K562 (cell line): ENCODE measurements at regions not wholly inside any gene's neighbourhood (a gene's known extent, or its start where the extent isn't known, plus 50 kb on each side); places are given as distances from the start of the nearest gene placed in this dataset.

Experiments used
- ATAC-seq: fragments of 200-7000 bp; cut with Tn5 transposase; 3 replicates; pipeline ENCODE4 v1.9.1; 2020; ENCODE audit warnings: moderate library complexity
- BruUV-seq: library from RNA; stranded (reverse); fragments of 400-500 nt; replicated peaks from 2 replicates; lab custom pipeline; 2021; lab: Mats Ljungman, UMichigan
- CTCF ChIA-PET: fragments of 300-600 bp; formaldehyde crosslinking; extraction: SDS; loops from one replicate; lab custom pipeline; 2021; ENCODE audit warnings: low intra/inter-chr PET ratio; lab: Yijun Ruan, JAX
- POLR2A ChIA-PET: fragments of 300-600, 350-650 bp; sonication (Branson Sonifier 250); formaldehyde crosslinking; extraction: SDS; loops from one replicate; lab custom pipeline; 2021; ENCODE audit warnings: antibody characterized with exemption, inconsistent platforms; lab: Yijun Ruan, JAX
- DNase-seq, 4 experiments: peaks; one replicate each; pipeline versions ENCODE4 v3.0.0 to v3.0.0-alpha.2; 2011 to 2018; ENCODE audit warnings: low spot score in 3 of 4, mixed read lengths in 3 of 4; ENCODE audit errors: extremely low read depth in 1 of 4
- FAIRE-seq: peaks from 2 replicates; lab custom pipeline; 2011; peaks lifted over from hg19 to GRCh38; lab: Jason Lieb, UNC
- H2AFZ ChIP-seq: 2 replicates; pipeline ENCODE4 v1.6.0; 2011; ENCODE audit warnings: low read depth, low read length, control low read depth, inconsistent platforms
- H3K27ac ChIP-seq: fragments of 200-600 bp; 3 replicates; pipeline ENCODE4 v1.8.0; 2011; ENCODE audit warnings: low read depth, mild to moderate bottlenecking, control low read depth, inconsistent platforms, low read length, moderate library complexity, mixed read lengths; ENCODE audit errors: extremely low read depth
- H3K27me3 ChIP-seq, 2 experiments: fragments of 300-600 bp in 1 of 2; 2 replicates in 1 of 2; 3 replicates in 1 of 2; pipeline versions ENCODE4 v1.6.0 to v1.8.0; 2011; ENCODE audit warnings: inconsistent platforms in 2 of 2, low read length in 2 of 2, mild to moderate bottlenecking in 1 of 2, mixed read lengths in 1 of 2, moderate library complexity in 1 of 2; ENCODE audit not compliant: control insufficient read depth in 2 of 2, insufficient read depth in 2 of 2
- H3K36me3 ChIP-seq: fragments of 300-600 bp; 3 replicates; pipeline ENCODE4 v1.8.0; 2011; ENCODE audit warnings: mild to moderate bottlenecking, low read length, inconsistent platforms; ENCODE audit not compliant: control insufficient read depth, insufficient read depth
- H3K4me1 ChIP-seq, 2 experiments: fragments of 200-600 bp in 1 of 2; replicated peaks in 1 of 2; 2 replicates in 1 of 2; 3 replicates in 1 of 2; pipeline versions ENCODE4 v1.5.1 to v1.8.0; 2011; ENCODE audit warnings: inconsistent platforms in 2 of 2, low read length in 2 of 2, mild to moderate bottlenecking in 1 of 2, mixed read lengths in 1 of 2, moderate library complexity in 1 of 2; ENCODE audit not compliant: control insufficient read depth in 2 of 2, insufficient read depth in 2 of 2
- H3K4me2 ChIP-seq: 2 replicates; pipeline ENCODE4 v1.6.1; 2011; ENCODE audit warnings: low read length, control low read depth, inconsistent platforms, mixed read lengths; ENCODE audit not compliant: insufficient read depth
- H3K4me3 ChIP-seq: fragments of 200-600 bp; sonication (generic), shearing (Covaris generic); 2 replicates; pipeline ENCODE4 v1.5.1; 2016; ENCODE audit warnings: control low read depth, inconsistent platforms
- H3K79me2 ChIP-seq: fragments of 200-600 bp; 3 replicates; pipeline ENCODE4 v1.8.0; 2011; ENCODE audit warnings: low read length, inconsistent platforms; ENCODE audit not compliant: control insufficient read depth, insufficient read depth
- H3K9ac ChIP-seq, 2 experiments: 2 replicates each; pipeline versions ENCODE4 v1.6.0 to v1.6.1; 2011; ENCODE audit warnings: low read depth in 2 of 2, low read length in 2 of 2, control low read depth in 1 of 2, inconsistent platforms in 1 of 2, mild to moderate bottlenecking in 1 of 2, mixed read lengths in 1 of 2; ENCODE audit not compliant: insufficient read depth in 1 of 2
- H3K9me1 ChIP-seq: one replicate; pipeline ENCODE4 v1.6.0; 2011; ENCODE audit warnings: inconsistent platforms, mild to moderate bottlenecking, low read length, moderate library complexity; ENCODE audit not compliant: control insufficient read depth, insufficient read depth
- H3K9me3 ChIP-seq: replicated peaks from 2 replicates; pipeline ENCODE4 v1.5.1; 2011; ENCODE audit warnings: low read depth, low read length, inconsistent platforms; ENCODE audit not compliant: control insufficient read depth, insufficient read depth
- H4K20me1 ChIP-seq: replicated peaks from 2 replicates; pipeline ENCODE4 v1.6.1; 2011; ENCODE audit warnings: low read length, inconsistent platforms, mixed read lengths; ENCODE audit not compliant: control insufficient read depth, insufficient read depth
- EHMT2 ChIP-seq: fragments of 450-650 bp; IDR thresholded peaks from 2 replicates; pipeline ENCODE4 v1.6.1; 2018; ENCODE audit warnings: antibody characterized with exemption
- FOXJ3 ChIP-seq: sonication (generic); formaldehyde crosslinking; IDR thresholded peaks from 2 replicates; pipeline ENCODE4 v1.4.0; 2020; ENCODE audit warnings: mild to moderate bottlenecking, missing genetic modification reagents
- GATA2 ChIP-seq: sonication (generic); formaldehyde crosslinking; IDR thresholded peaks from 2 replicates; pipeline ENCODE4 v1.4.0; 2020; ENCODE audit warnings: mild to moderate bottlenecking, missing genetic modification reagents
- MAFG ChIP-seq: fragments of 450-650 bp; conservative IDR thresholded peaks from 2 replicates; pipeline ENCODE4 v1.6.1; 2016; ENCODE audit warnings: missing genetic modification characterization, missing compliant biosample characterization
- MCM5 ChIP-seq: fragments of 450-650 bp; IDR thresholded peaks from 2 replicates; pipeline ENCODE4 v1.6.1; 2016; ENCODE audit warnings: low read depth
- MEIS2 ChIP-seq: fragments of 450-650 bp; IDR thresholded peaks from 2 replicates; pipeline ENCODE4 v1.6.1; 2014; ENCODE audit warnings: mild to moderate bottlenecking; ENCODE audit not compliant: partially characterized antibody
- MTA3 ChIP-seq: fragments of 450-650 bp; formaldehyde crosslinking; IDR thresholded peaks from 2 replicates; pipeline ENCODE4 v1.6.1; 2017; ENCODE audit warnings: mild to moderate bottlenecking, borderline replicate concordance
- RCOR1 ChIP-seq, 2 experiments: IDR thresholded peaks; 2 replicates each; pipeline ENCODE4 v1.6.1; 2012; ENCODE audit warnings: low read depth in 2 of 2, low read length in 2 of 2, borderline replicate concordance in 1 of 2, improper control_type of control experiment in 1 of 2
- SMAD4 ChIP-seq: fragments of 250-450 bp; sonication (Bioruptor Pico); conservative IDR thresholded peaks from 2 replicates; pipeline ENCODE4 v1.8.0; 2021; ENCODE audit warnings: inconsistent platforms, mild to moderate bottlenecking, moderate library complexity
- TGIF2 ChIP-seq: sonication (generic); formaldehyde crosslinking; IDR thresholded peaks from 2 replicates; pipeline ENCODE4 v1.8.1; 2022; ENCODE audit warnings: mild to moderate bottlenecking, missing genetic modification reagents, moderate library complexity
- ZBTB17 ChIP-seq: fragments of 450-650 bp; formaldehyde crosslinking; IDR thresholded peaks from 2 replicates; pipeline ENCODE4 v1.4.0; 2020; ENCODE audit warnings: mild to moderate bottlenecking
- ZKSCAN1 ChIP-seq: fragments of 150-350 bp; IDR thresholded peaks from 2 replicates; pipeline ENCODE4 v1.6.1; 2016; ENCODE audit warnings: low read depth, low read length
- ZNF232 ChIP-seq: sonication (generic); formaldehyde crosslinking; IDR thresholded peaks from 2 replicates; pipeline ENCODE4 v1.8.0; 2022; ENCODE audit warnings: mild to moderate bottlenecking, missing genetic modification reagents
- ZNF316 ChIP-seq: fragments of 450-650 bp; IDR thresholded peaks from 2 replicates; pipeline ENCODE4 v1.6.1; 2016
- ZNF696 ChIP-seq: fragments of 250-450 bp; sonication (Bioruptor Pico); conservative IDR thresholded peaks from 2 replicates; pipeline ENCODE4 v1.4.0; 2020; ENCODE audit warnings: mild to moderate bottlenecking, moderate library complexity
- WGBS: fragments of 100-300 bp; shearing (Covaris generic); methylation state at CpG from one replicate; pipeline ENCODE4 v1.1.6; 2016; ENCODE audit warnings: low coverage, mixed read lengths; ENCODE audit not compliant: insufficient coverage; ENCODE audit errors: missing lambda C conversion rate; 5-methylcytosine and 5-hydroxymethylcytosine counted together
- in situ Hi-C: fragments of 300-500 bp; cut with MboI; formaldehyde crosslinking; loops from 4 replicates; pipeline ENCODE4 v1.15.0; 2018; ENCODE audit warnings: inconsistent platforms, mixed read lengths
- intact Hi-C: fragments of 100-400 bp; cut with micrococcal nuclease; formaldehyde crosslinking; loops from 2 replicates; pipeline ENCODE4 v1.14.2; 2022
- TF ChIP-seq, protein P1 (sequence below): fragments of 250-450 bp; sonication (Bioruptor Pico); IDR thresholded peaks from 2 replicates; pipeline ENCODE4 v1.5.1; 2021; ENCODE audit warnings: mild to moderate bottlenecking
- TF ChIP-seq, protein P2 (sequence below): fragments of 250-450 bp; sonication (Bioruptor Pico); IDR thresholded peaks from 2 replicates; pipeline ENCODE4 v1.5.0; 2020; ENCODE audit warnings: mild to moderate bottlenecking, borderline replicate concordance
- TF ChIP-seq, protein P3 (sequence below): IDR thresholded peaks from 2 replicates; pipeline ENCODE4 v1.6.1; 2014; ENCODE audit warnings: antibody characterized with exemption
- TF ChIP-seq, protein P4 (sequence below): sonication (generic); formaldehyde crosslinking; IDR thresholded peaks from 2 replicates; pipeline ENCODE4 v1.4.0; 2020; ENCODE audit warnings: mild to moderate bottlenecking, missing genetic modification reagents

DNA sequence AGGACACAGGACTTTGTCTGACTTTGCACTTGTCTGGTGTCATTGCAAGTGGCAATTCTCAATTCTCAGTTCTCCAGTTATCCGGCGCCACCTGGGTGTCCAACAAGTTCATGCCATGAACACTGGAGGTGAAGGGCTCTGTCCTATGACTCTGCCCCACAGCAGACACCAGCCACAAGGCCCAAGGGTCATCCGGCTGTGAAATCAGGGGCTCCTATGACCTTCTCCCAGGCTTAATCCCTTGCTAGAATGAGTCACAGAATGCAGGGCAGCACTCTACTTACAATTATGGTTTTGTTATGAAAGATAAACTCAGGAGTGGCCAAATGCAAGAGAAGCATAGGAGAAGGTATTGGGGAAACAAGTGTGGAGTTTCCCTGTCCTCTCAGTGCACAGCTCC, 392.0 kb downstream of the GADD45G start:
- H3K4me2 ChIP-seq, result no peak overlapping the region
- peaks cover 0 to 17% of the 10 kb centered on the region in 2 experiments; a peak in 1 of 5 replicates for H3K27me3 ChIP-seq
- H3K4me3 ChIP-seq, result no peak overlapping the region
- no peak for FAIRE-seq
- no peaks in the 10 kb centered on the region for H3K9me1 ChIP-seq
- WGBS, result 0% methylated on average over 2 of the region's 3 CpGs
- in situ Hi-C loops (no loop called here), intact Hi-C loops (no loop called here)
- no peaks in the 10 kb centered on the region for H3K4me1 ChIP-seq
- POLR2A ChIA-PET, result no interaction called here
- TF ChIP-seq, protein P1, sequence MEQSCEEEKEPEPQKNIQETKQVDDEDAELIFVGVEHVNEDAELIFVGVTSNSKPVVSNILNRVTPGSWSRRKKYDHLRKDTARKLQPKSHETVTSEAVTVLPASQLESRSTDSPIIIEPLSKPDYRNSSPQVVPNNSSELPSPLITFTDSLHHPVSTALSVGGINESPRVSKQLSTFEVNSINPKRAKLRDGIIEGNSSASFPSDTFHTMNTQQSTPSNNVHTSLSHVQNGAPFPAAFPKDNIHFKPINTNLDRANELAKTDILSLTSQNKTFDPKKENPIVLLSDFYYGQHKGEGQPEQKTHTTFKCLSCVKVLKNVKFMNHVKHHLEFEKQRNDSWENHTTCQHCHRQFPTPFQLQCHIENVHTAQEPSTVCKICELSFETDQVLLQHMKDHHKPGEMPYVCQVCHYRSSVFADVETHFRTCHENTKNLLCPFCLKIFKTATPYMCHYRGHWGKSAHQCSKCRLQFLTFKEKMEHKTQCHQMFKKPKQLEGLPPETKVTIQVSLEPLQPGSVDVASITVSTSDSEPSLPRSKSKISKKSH (CRISPR knock-in tag), result no peak
- no peak for TF ChIP-seq FOXJ3 (CRISPR knock-in tag)
- TF ChIP-seq, protein P2, sequence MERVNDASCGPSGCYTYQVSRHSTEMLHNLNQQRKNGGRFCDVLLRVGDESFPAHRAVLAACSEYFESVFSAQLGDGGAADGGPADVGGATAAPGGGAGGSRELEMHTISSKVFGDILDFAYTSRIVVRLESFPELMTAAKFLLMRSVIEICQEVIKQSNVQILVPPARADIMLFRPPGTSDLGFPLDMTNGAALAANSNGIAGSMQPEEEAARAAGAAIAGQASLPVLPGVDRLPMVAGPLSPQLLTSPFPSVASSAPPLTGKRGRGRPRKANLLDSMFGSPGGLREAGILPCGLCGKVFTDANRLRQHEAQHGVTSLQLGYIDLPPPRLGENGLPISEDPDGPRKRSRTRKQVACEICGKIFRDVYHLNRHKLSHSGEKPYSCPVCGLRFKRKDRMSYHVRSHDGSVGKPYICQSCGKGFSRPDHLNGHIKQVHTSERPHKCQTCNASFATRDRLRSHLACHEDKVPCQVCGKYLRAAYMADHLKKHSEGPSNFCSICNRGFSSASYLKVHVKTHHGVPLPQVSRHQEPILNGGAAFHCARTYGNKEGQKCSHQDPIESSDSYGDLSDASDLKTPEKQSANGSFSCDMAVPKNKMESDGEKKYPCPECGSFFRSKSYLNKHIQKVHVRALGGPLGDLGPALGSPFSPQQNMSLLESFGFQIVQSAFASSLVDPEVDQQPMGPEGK (CRISPR knock-in tag), result no peak
- TF ChIP-seq MAFG (tag), result no peak
- TF ChIP-seq ZNF232, result no peak
- no peak for TF ChIP-seq MCM5
- TF ChIP-seq TGIF2, result no peak
- no peak for TF ChIP-seq MEIS2
- no peak for TF ChIP-seq RCOR1 (IDR thresholded peaks at IDR 0.05; ENCODE audit: borderline replicate concordance in 1 of 2, low read depth in 2 of 2, low read length in 2 of 2)
- TF ChIP-seq ZBTB17 (CRISPR knock-in tag), result no peak
- no peak for TF ChIP-seq GATA2
- no peak for TF ChIP-seq EHMT2
- TF ChIP-seq ZKSCAN1, result no peak
- TF ChIP-seq ZNF316, result no peak
- TF ChIP-seq, protein P3, sequence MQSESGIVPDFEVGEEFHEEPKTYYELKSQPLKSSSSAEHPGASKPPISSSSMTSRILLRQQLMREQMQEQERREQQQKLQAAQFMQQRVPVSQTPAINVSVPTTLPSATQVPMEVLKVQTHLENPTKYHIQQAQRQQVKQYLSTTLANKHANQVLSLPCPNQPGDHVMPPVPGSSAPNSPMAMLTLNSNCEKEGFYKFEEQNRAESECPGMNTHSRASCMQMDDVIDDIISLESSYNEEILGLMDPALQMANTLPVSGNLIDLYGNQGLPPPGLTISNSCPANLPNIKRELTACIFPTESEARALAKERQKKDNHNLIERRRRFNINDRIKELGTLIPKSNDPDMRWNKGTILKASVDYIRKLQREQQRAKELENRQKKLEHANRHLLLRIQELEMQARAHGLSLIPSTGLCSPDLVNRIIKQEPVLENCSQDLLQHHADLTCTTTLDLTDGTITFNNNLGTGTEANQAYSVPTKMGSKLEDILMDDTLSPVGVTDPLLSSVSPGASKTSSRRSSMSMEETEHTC, result no peak
- TF ChIP-seq, protein P4, sequence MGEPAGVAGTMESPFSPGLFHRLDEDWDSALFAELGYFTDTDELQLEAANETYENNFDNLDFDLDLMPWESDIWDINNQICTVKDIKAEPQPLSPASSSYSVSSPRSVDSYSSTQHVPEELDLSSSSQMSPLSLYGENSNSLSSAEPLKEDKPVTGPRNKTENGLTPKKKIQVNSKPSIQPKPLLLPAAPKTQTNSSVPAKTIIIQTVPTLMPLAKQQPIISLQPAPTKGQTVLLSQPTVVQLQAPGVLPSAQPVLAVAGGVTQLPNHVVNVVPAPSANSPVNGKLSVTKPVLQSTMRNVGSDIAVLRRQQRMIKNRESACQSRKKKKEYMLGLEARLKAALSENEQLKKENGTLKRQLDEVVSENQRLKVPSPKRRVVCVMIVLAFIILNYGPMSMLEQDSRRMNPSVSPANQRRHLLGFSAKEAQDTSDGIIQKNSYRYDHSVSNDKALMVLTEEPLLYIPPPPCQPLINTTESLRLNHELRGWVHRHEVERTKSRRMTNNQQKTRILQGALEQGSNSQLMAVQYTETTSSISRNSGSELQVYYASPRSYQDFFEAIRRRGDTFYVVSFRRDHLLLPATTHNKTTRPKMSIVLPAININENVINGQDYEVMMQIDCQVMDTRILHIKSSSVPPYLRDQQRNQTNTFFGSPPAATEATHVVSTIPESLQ (CRISPR knock-in tag), result no peak
- no peak for TF ChIP-seq SMAD4 (CRISPR knock-in tag)
- no peak for TF ChIP-seq MTA3
- no peak for TF ChIP-seq ZNF696 (CRISPR knock-in tag)
- H3K36me3 ChIP-seq, result no peaks in the 10 kb centered on the region
- CTCF ChIA-PET, result no interaction called here
- H3K79me2 ChIP-seq, result no peaks in the 10 kb centered on the region
- no peak overlapping the region for H2AFZ ChIP-seq
- no peak overlapping the region for H3K9ac ChIP-seq
- H3K27ac ChIP-seq, result no peak overlapping the region
- ATAC-seq, result no peak
- H4K20me1 ChIP-seq, result 0 out of 2 replicates have a peak, but pooled peaks cover 3% of the 10 kb centered on the region
- no peak for DNase-seq
- no TSS peak for BruUV-seq
- H3K9me3 ChIP-seq, result no peaks in the 10 kb centered on the region
